PFSK-1 (cell line): ENCODE measurements at regions not wholly inside any gene's neighbourhood (a gene's known extent, or its start where the extent isn't known, plus 50 kb on each side); places are given as distances from the start of the nearest gene placed in this dataset.

Experiments
- FOXP2 ChIP-seq: optimal IDR thresholded peaks from 2 replicates; pipeline ENCODE3; 2011; ENCODE audit warnings: borderline replicate concordance, control low read depth, inconsistent platforms; ENCODE audit not compliant: insufficient read depth; ENCODE audit errors: extremely low read length, extremely low read depth
- POLR2AphosphoS5 ChIP-seq: IDR thresholded peaks from 2 replicates; pipeline ENCODE4 v1.6.1; 2012; ENCODE audit warnings: low read depth, mild to moderate bottlenecking, control low read depth, low read length, moderate library complexity
- REST ChIP-seq, 2 experiments: IDR thresholded peaks; 2 replicates each; pipeline versions ENCODE4 v1.6.1 to v1.8.0; 2011 to 2012; ENCODE audit warnings: low read depth in 2 of 2, low read length in 2 of 2, control low read depth in 1 of 2, inconsistent platforms in 1 of 2, mild to moderate bottlenecking in 1 of 2, moderate library complexity in 1 of 2; ENCODE audit not compliant: insufficient read depth in 1 of 2
- SIN3A ChIP-seq: IDR thresholded peaks from 2 replicates; pipeline ENCODE4 v1.6.1; 2012; ENCODE audit warnings: mild to moderate bottlenecking, low read length, moderate library complexity, borderline replicate concordance; ENCODE audit not compliant: insufficient read depth
- TAF1 ChIP-seq: IDR thresholded peaks from 2 replicates; pipeline ENCODE4 v1.6.1; 2012; ENCODE audit warnings: low read length, control low read depth, borderline replicate concordance; ENCODE audit not compliant: insufficient read depth

DNA sequence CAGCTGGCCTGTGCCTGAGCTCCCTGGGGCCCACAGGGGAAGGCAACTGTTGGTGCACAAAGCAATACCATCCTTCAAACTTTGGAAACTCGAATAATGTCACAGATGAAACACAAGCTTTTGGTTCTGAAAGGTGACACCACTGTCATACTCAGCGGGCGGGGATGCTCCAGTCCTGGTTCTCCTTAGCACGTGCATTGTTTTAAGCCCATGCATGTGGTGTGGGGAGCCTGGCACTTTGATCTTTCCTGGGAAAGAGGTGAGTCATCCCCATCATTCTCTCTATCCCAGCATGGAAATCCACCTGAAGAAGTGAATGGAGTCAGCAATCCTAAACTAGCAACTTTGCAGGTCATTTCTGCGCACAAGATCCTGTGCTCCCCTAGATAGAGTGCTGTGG is 119.6 kb downstream of the GLRX3 start:
- no peak for TF ChIP-seq REST (IDR thresholded peaks at IDR 0.05; ENCODE audit: insufficient read depth in 1 of 2, low read depth in 2 of 2, low read length in 2 of 2)
- TF ChIP-seq TAF1 = no peak
- TF ChIP-seq POLR2AphosphoS5 = no peak
- TF ChIP-seq SIN3A = no peak
- no peak for TF ChIP-seq FOXP2
